GM23338 (cell line): ENCODE measurements at regions not wholly inside any gene's neighbourhood (a gene's known extent, or its start where the extent isn't known, plus 50 kb on each side); places are given as distances from the start of the nearest gene placed in this dataset.
"Not testable (repeated sequence)": the region's sequence is repeated elsewhere in the genome, so short reads cannot be mapped to it uniquely, and the experiment has no call there.

Experiments
- ATAC-seq: fragments of 200-7000 bp; cut with Tn5 transposase; 3 replicates; pipeline ENCODE4 v1.9.1; 2020
- DNase-seq: peaks from one replicate; pipeline ENCODE4 v3.0.0-alpha.2; 2015; ENCODE audit warnings: low spot score
- H2AFZ ChIP-seq: fragments of 200-600 bp; sonication (generic); 2 replicates; pipeline ENCODE4 v1.8.0; 2016; ENCODE audit warnings: antibody characterized with exemption, mild to moderate bottlenecking, moderate library complexity
- H3F3A ChIP-seq: fragments of 200-600 bp; sonication (generic); replicated peaks from 2 replicates; pipeline ENCODE4 v1.8.0; 2017; ENCODE audit warnings: antibody characterized with exemption, mixed run types, low read depth
- H3K27ac ChIP-seq: fragments of 200-600 bp; sonication (generic); 2 replicates; pipeline ENCODE4 v1.6.1; 2016; ENCODE audit warnings: low read depth
- H3K27me3 ChIP-seq: fragments of 200-600 bp; sonication (generic); 2 replicates; pipeline ENCODE4 v1.8.0; 2016; ENCODE audit warnings: mild to moderate bottlenecking, mixed run types, moderate library complexity; ENCODE audit not compliant: insufficient read depth
- H3K36me3 ChIP-seq: fragments of 200-600 bp; sonication (generic); 2 replicates; pipeline ENCODE4 v1.8.0; 2016; ENCODE audit warnings: mild to moderate bottlenecking; ENCODE audit not compliant: insufficient read depth
- H3K4me1 ChIP-seq: fragments of 200-600 bp; sonication (generic); 2 replicates; pipeline ENCODE4 v1.8.0; 2016; ENCODE audit warnings: mild to moderate bottlenecking, moderate library complexity; ENCODE audit not compliant: insufficient read depth
- H3K4me2 ChIP-seq: fragments of 200-600 bp; sonication (generic); 2 replicates; pipeline ENCODE4 v1.7.1; 2017; ENCODE audit warnings: mixed run types
- H3K4me3 ChIP-seq: fragments of 200-600 bp; sonication (generic); 2 replicates; pipeline ENCODE4 v1.6.1; 2016; ENCODE audit warnings: mixed run types
- H3K79me2 ChIP-seq: fragments of 200-600 bp; sonication (generic); replicated peaks from 2 replicates; pipeline ENCODE4 v1.8.0; 2017; ENCODE audit warnings: mild to moderate bottlenecking; ENCODE audit not compliant: insufficient read depth
- H3K9me2 ChIP-seq: fragments of 200-600 bp; sonication (generic); 2 replicates; pipeline ENCODE4 v1.8.0; 2017; ENCODE audit not compliant: insufficient read depth
- H4K20me1 ChIP-seq: fragments of 200-600 bp; sonication (generic); replicated peaks from 2 replicates; pipeline ENCODE4 v1.8.0; 2017; ENCODE audit warnings: mild to moderate bottlenecking; ENCODE audit not compliant: insufficient read depth
- H3K27ac Mint-ChIP-seq: 2 replicates; pipeline ENCODE4 v1.8.0; 2020; ENCODE audit warnings: inconsistent platforms, mild to moderate bottlenecking, moderate library complexity, mixed read lengths
- H3K27me3 Mint-ChIP-seq: 3 replicates; pipeline ENCODE4 v1.8.0; 2022; ENCODE audit warnings: low read depth, mild to moderate bottlenecking, moderate library complexity, mixed read lengths, inconsistent platforms; ENCODE audit not compliant: insufficient read depth, poor library complexity
- H3K36me3 Mint-ChIP-seq: 3 replicates; pipeline ENCODE4 v1.8.0; 2021; ENCODE audit warnings: low read depth, mild to moderate bottlenecking, inconsistent platforms, moderate library complexity, mixed read lengths
- H3K4me1 Mint-ChIP-seq: 3 replicates; pipeline ENCODE4 v1.8.0; 2020; ENCODE audit warnings: mild to moderate bottlenecking, inconsistent platforms, mixed read lengths
- H3K4me3 Mint-ChIP-seq: 3 replicates; pipeline ENCODE4 v1.8.0; 2021; ENCODE audit warnings: moderate library complexity, mild to moderate bottlenecking, inconsistent platforms, mixed read lengths
- H3K9me3 Mint-ChIP-seq: 3 replicates; pipeline ENCODE4 v1.8.0; 2020; ENCODE audit warnings: moderate library complexity, mild to moderate bottlenecking, inconsistent platforms, mixed read lengths
- CREB1 ChIP-seq: fragments of 250-450 bp; sonication (Bioruptor Pico); IDR thresholded peaks from 2 replicates; pipeline ENCODE4 v1.5.0; 2020; ENCODE audit warnings: low read depth, mild to moderate bottlenecking, moderate library complexity
- ETS1 ChIP-seq: IDR thresholded peaks from 2 replicates; pipeline ENCODE4 v1.6.1; 2016; ENCODE audit warnings: antibody characterized with exemption
- EZH2 ChIP-seq: fragments of 200-600 bp; sonication (generic); IDR thresholded peaks from one replicate; pipeline ENCODE4 v1.8.0; 2017; ENCODE audit warnings: antibody characterized with exemption, mild to moderate bottlenecking, low read depth; ENCODE audit not compliant: unreplicated experiment
- EZH2phosphoT487 ChIP-seq: fragments of 200-600 bp; sonication (generic); IDR thresholded peaks from one replicate; pipeline ENCODE4 v1.8.1; 2018; ENCODE audit warnings: antibody characterized with exemption; ENCODE audit not compliant: unreplicated experiment
- JUNB ChIP-seq: IDR thresholded peaks from one replicate; pipeline ENCODE4 v1.6.1; 2016; ENCODE audit warnings: antibody characterized with exemption; ENCODE audit not compliant: unreplicated experiment
- NANOG ChIP-seq: IDR thresholded peaks from 2 replicates; pipeline ENCODE4 v1.6.1; 2016; ENCODE audit warnings: antibody characterized with exemption, borderline replicate concordance
- STAT1 ChIP-seq: IDR thresholded peaks from one replicate; pipeline ENCODE4 v1.6.1; 2016; ENCODE audit warnings: antibody characterized with exemption; ENCODE audit not compliant: unreplicated experiment
- ZNF114 ChIP-seq: fragments of 250-450 bp; sonication (Bioruptor Pico); IDR thresholded peaks from 2 replicates; pipeline ENCODE4 v1.5.0; 2020; ENCODE audit warnings: mild to moderate bottlenecking, moderate library complexity
- TF ChIP-seq, protein P1 (sequence below), 2 experiments: fragments of 200-600 bp in 1 of 2; sonication (generic) in 1 of 2; conservative IDR thresholded peaks; 2 replicates each; pipeline versions ENCODE4 v1.5.1 to v1.6.1; 2016 to 2017; ENCODE audit warnings: antibody characterized with exemption in 2 of 2, low read depth in 2 of 2, mild to moderate bottlenecking in 2 of 2, moderate library complexity in 1 of 2
- TF ChIP-seq, protein P2 (sequence below): IDR thresholded peaks from one replicate; pipeline ENCODE4 v1.6.1; 2018; ENCODE audit warnings: antibody characterized with exemption; ENCODE audit not compliant: unreplicated experiment

- TF ChIP-seq, protein P1, sequence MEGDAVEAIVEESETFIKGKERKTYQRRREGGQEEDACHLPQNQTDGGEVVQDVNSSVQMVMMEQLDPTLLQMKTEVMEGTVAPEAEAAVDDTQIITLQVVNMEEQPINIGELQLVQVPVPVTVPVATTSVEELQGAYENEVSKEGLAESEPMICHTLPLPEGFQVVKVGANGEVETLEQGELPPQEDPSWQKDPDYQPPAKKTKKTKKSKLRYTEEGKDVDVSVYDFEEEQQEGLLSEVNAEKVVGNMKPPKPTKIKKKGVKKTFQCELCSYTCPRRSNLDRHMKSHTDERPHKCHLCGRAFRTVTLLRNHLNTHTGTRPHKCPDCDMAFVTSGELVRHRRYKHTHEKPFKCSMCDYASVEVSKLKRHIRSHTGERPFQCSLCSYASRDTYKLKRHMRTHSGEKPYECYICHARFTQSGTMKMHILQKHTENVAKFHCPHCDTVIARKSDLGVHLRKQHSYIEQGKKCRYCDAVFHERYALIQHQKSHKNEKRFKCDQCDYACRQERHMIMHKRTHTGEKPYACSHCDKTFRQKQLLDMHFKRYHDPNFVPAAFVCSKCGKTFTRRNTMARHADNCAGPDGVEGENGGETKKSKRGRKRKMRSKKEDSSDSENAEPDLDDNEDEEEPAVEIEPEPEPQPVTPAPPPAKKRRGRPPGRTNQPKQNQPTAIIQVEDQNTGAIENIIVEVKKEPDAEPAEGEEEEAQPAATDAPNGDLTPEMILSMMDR (conservative IDR thresholded peaks at IDR 0.05; ENCODE audit: low read depth in 2 of 2): no peak
- TF ChIP-seq EZH2phosphoT487: no peak
- TF ChIP-seq STAT1: no peak
- TF ChIP-seq CREB1 (CRISPR knock-in tag): no peak
- no peak for TF ChIP-seq JUNB
- TF ChIP-seq, protein P2, sequence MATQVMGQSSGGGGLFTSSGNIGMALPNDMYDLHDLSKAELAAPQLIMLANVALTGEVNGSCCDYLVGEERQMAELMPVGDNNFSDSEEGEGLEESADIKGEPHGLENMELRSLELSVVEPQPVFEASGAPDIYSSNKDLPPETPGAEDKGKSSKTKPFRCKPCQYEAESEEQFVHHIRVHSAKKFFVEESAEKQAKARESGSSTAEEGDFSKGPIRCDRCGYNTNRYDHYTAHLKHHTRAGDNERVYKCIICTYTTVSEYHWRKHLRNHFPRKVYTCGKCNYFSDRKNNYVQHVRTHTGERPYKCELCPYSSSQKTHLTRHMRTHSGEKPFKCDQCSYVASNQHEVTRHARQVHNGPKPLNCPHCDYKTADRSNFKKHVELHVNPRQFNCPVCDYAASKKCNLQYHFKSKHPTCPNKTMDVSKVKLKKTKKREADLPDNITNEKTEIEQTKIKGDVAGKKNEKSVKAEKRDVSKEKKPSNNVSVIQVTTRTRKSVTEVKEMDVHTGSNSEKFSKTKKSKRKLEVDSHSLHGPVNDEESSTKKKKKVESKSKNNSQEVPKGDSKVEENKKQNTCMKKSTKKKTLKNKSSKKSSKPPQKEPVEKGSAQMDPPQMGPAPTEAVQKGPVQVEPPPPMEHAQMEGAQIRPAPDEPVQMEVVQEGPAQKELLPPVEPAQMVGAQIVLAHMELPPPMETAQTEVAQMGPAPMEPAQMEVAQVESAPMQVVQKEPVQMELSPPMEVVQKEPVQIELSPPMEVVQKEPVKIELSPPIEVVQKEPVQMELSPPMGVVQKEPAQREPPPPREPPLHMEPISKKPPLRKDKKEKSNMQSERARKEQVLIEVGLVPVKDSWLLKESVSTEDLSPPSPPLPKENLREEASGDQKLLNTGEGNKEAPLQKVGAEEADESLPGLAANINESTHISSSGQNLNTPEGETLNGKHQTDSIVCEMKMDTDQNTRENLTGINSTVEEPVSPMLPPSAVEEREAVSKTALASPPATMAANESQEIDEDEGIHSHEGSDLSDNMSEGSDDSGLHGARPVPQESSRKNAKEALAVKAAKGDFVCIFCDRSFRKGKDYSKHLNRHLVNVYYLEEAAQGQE: no peak
Observed at GRCh38 chr21:20045197-20045596, 953.0 kb upstream of the NCAM2 start (continued).

DNA sequence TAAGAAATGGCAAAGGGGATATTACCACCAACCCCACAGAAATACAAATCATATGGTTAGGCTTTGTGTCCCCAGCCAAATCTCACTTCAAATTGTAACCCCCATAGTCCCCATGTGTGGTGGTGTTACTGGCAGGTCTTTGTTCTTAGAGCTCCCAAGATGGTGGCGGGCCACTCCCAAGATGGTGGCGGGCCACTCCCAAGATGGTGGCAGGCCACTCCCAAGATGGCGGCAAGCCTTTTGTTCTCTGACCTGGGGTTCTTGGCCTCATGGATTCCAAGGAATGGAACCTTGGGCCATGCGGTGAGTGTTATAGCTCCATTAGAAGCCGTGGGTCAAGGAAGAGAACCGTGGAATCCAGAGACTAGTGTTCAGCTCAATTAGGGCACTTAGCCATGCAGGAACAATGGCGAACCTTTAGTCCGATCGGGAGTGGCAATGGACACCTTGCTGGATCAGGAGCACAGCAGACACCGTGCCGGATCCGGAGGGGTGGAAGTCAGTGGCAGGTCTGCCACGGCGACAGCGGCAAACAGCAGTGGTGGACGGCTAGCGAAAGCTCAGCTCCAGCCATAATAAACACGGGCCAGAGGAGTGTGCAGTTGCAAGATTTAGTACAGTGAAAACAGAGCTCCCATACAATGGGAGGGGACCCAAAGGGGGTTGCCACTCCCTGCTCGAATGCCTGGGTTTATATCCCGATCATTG, 949.9 kb upstream of the NCAM2 start:
- DNase-seq, H3K27me3 Mint-ChIP-seq, H3K36me3 Mint-ChIP-seq, H3K79me2 ChIP-seq, H3K9me3 Mint-ChIP-seq, H3K4me3 Mint-ChIP-seq, H4K20me1 ChIP-seq, H3K4me3 ChIP-seq, H3K4me1 Mint-ChIP-seq, H3K27ac Mint-ChIP-seq, H3K27me3 ChIP-seq, H3K4me2 ChIP-seq, H3K36me3 ChIP-seq, H3F3A ChIP-seq, H3K27ac ChIP-seq, H2AFZ ChIP-seq, ATAC-seq, H3K4me1 ChIP-seq: not testable (repeated sequence)
- peaks cover 16% of the 10 kb centered on the region; the same call in 1 of the 2 replicates for H3K9me2 ChIP-seq

DNA sequence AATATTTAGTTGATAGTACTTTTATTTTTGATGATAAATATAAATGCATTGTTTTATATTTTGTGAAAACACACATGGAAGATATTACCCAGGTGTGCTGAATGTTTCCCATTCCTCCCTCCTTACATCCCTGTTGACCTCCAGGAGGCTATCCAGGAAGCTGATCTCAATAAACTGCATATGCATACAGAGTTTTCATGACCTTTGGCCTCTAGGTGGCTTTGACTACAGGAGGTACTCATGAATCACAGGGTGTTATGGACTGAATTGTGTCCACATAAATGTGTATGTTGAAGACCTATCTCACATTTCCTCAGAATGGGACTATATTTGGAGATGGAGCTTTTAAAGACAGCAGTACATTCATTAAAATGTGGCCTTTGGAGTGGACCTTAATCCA, 914.9 kb upstream of the NCAM2 start:
- Mint-ChIP-seq H3K27ac (no peak overlapping the region), H3K4me3 (no peak overlapping the region), H3K9me3 (no peaks in the 10 kb centered on the region), H3K36me3 (no peaks in the 10 kb centered on the region; the same call in 2 of the 3 replicates), H3K27me3 (peaks cover 2% of the 10 kb centered on the region), H3K4me1 (no peaks in the 10 kb centered on the region)
- Histone ChIP-seq H3K27ac (no peak overlapping the region), H3K4me3 (no peak overlapping the region), H3K36me3 (no peaks in the 10 kb centered on the region), H3K4me2 (no peak overlapping the region), H3F3A (no peaks in the 10 kb centered on the region), H4K20me1 (no peaks in the 10 kb centered on the region), H2AFZ (no peak overlapping the region), H3K79me2 (no peaks in the 10 kb centered on the region), H3K4me1 (no peaks in the 10 kb centered on the region), H3K27me3 (no peaks in the 10 kb centered on the region), H3K9me2 (peaks cover 9% of the 10 kb centered on the region)
- no peak for ATAC-seq
- no peak for DNase-seq
- TF ChIP-seq, protein P1 (conservative IDR thresholded peaks at IDR 0.05; ENCODE audit: low read depth in 2 of 2): no peak
- TF ChIP-seq NANOG: no peak
- no peak for TF ChIP-seq STAT1
- no peak for TF ChIP-seq EZH2
- no peak for TF ChIP-seq ZNF114 (CRISPR knock-in tag)
- TF ChIP-seq EZH2phosphoT487: no peak
- TF ChIP-seq ETS1: no peak
